CD4-positive, alpha-beta T cell (primary cell): ENCODE measurements at regions not wholly inside any gene's neighbourhood (a gene's known extent, or its start where the extent isn't known, plus 50 kb on each side); places are given as distances from the start of the nearest gene placed in this dataset.

ENCODE experiments used
- ATAC-seq: fragments of 200-7000 bp; cut with Tn5 transposase; one replicate; pipeline ENCODE4 v1.10.0; 2022; ENCODE audit warnings: mild to moderate bottlenecking; ENCODE audit not compliant: poor library complexity
- CTCF ChIA-PET: fragments of 350-600 bp; sonication (Branson Sonifier 250); formaldehyde crosslinking; loops from one replicate; lab custom pipeline; 2021; ENCODE audit warnings: antibody characterized with exemption, inconsistent platforms; lab: Charles Lee
- POLR2A ChIA-PET: fragments of 350-600 bp; sonication (Branson Sonifier 250); formaldehyde crosslinking; loops from one replicate; lab custom pipeline; 2021; ENCODE audit warnings: antibody characterized with exemption, inconsistent platforms; lab: Charles Lee
- DNase-seq, 14 experiments: peaks; one replicate each; pipeline ENCODE4 v3.0.0-alpha.2; 2013 to 2020; ENCODE audit warnings: mixed read lengths in 2 of 14
- H3K27ac ChIP-seq, 2 donors: one replicate each; pipeline versions ENCODE4 v1.5.1 to v1.7.0; 2013; ENCODE audit warnings: low read length in 2 of 2, low read depth in 1 of 2, mild to moderate bottlenecking in 1 of 2
- H3K27me3 ChIP-seq, 2 experiments: 1 replicate in 1 of 2; 2 replicates in 1 of 2; pipeline versions ENCODE4 v1.6.1 to v1.7.0; 2013; ENCODE audit warnings: low read length in 2 of 2, control low read depth in 1 of 2, mild to moderate bottlenecking in 1 of 2, moderate library complexity in 1 of 2; ENCODE audit not compliant: insufficient read depth in 2 of 2, control insufficient read depth in 1 of 2
- H3K36me3 ChIP-seq: one replicate; pipeline ENCODE4 v1.6.1; 2013; ENCODE audit warnings: low read length, control low read depth; ENCODE audit not compliant: insufficient read depth
- H3K4me1 ChIP-seq: one replicate; pipeline ENCODE4 v1.6.1; 2013; ENCODE audit warnings: low read length, control low read depth; ENCODE audit not compliant: insufficient read depth
- H3K4me3 ChIP-seq: one replicate; pipeline ENCODE4 v1.5.1; 2013; ENCODE audit warnings: mild to moderate bottlenecking, low read length, moderate library complexity
- H3K9me3 ChIP-seq, 2 experiments: 1 replicate in 1 of 2; 2 replicates in 1 of 2; pipeline versions ENCODE4 v1.6.1 to v1.7.0; 2013; ENCODE audit warnings: low read length in 2 of 2, mild to moderate bottlenecking in 2 of 2, control low read depth in 1 of 2, moderate library complexity in 1 of 2; ENCODE audit not compliant: control insufficient read depth in 1 of 2, insufficient read depth in 1 of 2
- H3K27ac Mint-ChIP-seq: one replicate; pipeline ENCODE4 v1.8.0; 2020; ENCODE audit warnings: mixed read lengths
- H3K27me3 Mint-ChIP-seq: one replicate; pipeline ENCODE4 v1.8.0; 2021; ENCODE audit warnings: mixed read lengths
- H3K36me3 Mint-ChIP-seq: one replicate; pipeline ENCODE4 v1.8.0; 2021; ENCODE audit warnings: low read depth, mixed read lengths
- H3K4me1 Mint-ChIP-seq: one replicate; pipeline ENCODE4 v1.8.0; 2021; ENCODE audit warnings: low read depth, mixed read lengths
- H3K4me3 Mint-ChIP-seq: one replicate; pipeline ENCODE4 v1.8.0; 2020; ENCODE audit warnings: mild to moderate bottlenecking, mixed read lengths
- H3K9me3 Mint-ChIP-seq: one replicate; pipeline ENCODE4 v1.8.0; 2020; ENCODE audit warnings: mixed read lengths
- intact Hi-C, 2 experiments: fragments of 100-400 bp; cut with DNase I in 1 of 2; cut with micrococcal nuclease in 1 of 2; formaldehyde crosslinking; loops; one replicate each; pipeline versions ENCODE4 v1.15.1 to v1.9.0; 2023 to 2025; cut with DNase I, micrococcal nuclease
- TF ChIP-seq, protein P1 (sequence below): fragments of 200-600 bp; IDR thresholded peaks from one replicate; pipeline ENCODE4 v1.8.0; 2022; ENCODE audit warnings: antibody characterized with exemption, mild to moderate bottlenecking

DNA sequence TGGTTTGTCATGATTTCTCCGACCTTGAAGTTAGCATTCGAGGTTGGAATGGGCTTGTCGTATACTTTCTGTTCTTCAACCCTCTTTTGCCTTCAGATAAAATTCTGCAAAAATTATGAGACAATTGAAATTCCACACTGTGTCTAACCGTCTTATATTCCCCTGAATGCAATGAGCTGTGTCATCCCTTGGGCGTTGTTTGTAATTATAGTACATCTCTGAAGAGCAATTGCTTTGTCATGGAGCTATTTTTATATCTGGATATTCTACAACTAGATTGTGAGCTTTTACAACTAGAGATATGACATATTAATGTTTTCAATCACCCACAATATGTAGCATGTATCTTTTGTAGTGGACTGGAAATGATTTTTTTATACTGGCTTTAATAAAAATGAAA, 631.8 kb upstream of the SLC10A2 start:
- Mint-ChIP-seq H3K36me3 (no peaks in the 10 kb centered on the region), H3K4me1 (no peaks in the 10 kb centered on the region), H3K27me3 (no peaks in the 10 kb centered on the region), H3K27ac (no peak overlapping the region), H3K4me3 (no peak overlapping the region), H3K9me3 (peaks cover 3% of the 10 kb centered on the region)
- CTCF ChIA-PET, result no interaction called here
- TF ChIP-seq, protein P1, sequence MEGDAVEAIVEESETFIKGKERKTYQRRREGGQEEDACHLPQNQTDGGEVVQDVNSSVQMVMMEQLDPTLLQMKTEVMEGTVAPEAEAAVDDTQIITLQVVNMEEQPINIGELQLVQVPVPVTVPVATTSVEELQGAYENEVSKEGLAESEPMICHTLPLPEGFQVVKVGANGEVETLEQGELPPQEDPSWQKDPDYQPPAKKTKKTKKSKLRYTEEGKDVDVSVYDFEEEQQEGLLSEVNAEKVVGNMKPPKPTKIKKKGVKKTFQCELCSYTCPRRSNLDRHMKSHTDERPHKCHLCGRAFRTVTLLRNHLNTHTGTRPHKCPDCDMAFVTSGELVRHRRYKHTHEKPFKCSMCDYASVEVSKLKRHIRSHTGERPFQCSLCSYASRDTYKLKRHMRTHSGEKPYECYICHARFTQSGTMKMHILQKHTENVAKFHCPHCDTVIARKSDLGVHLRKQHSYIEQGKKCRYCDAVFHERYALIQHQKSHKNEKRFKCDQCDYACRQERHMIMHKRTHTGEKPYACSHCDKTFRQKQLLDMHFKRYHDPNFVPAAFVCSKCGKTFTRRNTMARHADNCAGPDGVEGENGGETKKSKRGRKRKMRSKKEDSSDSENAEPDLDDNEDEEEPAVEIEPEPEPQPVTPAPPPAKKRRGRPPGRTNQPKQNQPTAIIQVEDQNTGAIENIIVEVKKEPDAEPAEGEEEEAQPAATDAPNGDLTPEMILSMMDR, result no peak
- no peaks in the 10 kb centered on the region for H3K36me3 ChIP-seq
- POLR2A ChIA-PET, result no interaction called here
- H3K27ac ChIP-seq, result no peak overlapping the region
- H3K9me3 ChIP-seq, result peaks cover 0 to 8% of the 10 kb centered on the region in 2 experiments
- DNase-seq (no peak), ATAC-seq (no peak)
- no peak overlapping the region for H3K4me3 ChIP-seq
- intact Hi-C loops, result no loop called here
- H3K4me1 ChIP-seq, result no peaks in the 10 kb centered on the region
- no peaks in the 10 kb centered on the region for H3K27me3 ChIP-seq

DNA sequence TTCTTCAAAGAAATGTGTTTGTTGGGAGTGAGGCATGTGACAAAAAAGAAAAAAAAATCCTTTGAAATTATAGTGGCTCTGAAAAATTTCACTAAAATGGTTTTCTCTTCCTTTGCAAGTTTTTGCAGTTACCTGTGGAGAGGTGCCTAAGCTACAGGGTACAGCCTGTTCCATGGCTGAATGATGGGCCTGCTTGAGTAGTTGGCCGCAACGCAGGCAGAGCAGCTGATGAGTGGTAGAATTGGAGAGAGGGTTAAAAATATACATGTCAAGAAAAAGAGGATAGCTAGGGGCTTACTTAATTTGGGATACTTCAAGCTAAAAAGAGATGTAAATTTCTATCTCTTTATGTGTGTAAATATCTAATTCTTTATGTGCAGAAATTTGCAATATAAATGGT, 629.1 kb upstream of the SLC10A2 start:
- H3K27me3 ChIP-seq, result no peaks in the 10 kb centered on the region
- H3K4me1 ChIP-seq, result no peaks in the 10 kb centered on the region
- no peak for DNase-seq
- ATAC-seq, result no peak
- no peaks in the 10 kb centered on the region for H3K36me3 ChIP-seq
- H3K27ac ChIP-seq, result no peak overlapping the region
- Mint-ChIP-seq H3K27me3 (no peaks in the 10 kb centered on the region), H3K9me3 (peaks cover 3% of the 10 kb centered on the region), H3K27ac (no peak overlapping the region), H3K36me3 (no peaks in the 10 kb centered on the region), H3K4me3 (no peak overlapping the region), H3K4me1 (no peaks in the 10 kb centered on the region)
- H3K9me3 ChIP-seq, result peaks cover 0 to 8% of the 10 kb centered on the region in 2 experiments
- POLR2A ChIA-PET, result no interaction called here
- no peak overlapping the region for H3K4me3 ChIP-seq
- TF ChIP-seq, protein P1, result no peak
- CTCF ChIA-PET, result no interaction called here
- intact Hi-C loops, result no loop called here

DNA sequence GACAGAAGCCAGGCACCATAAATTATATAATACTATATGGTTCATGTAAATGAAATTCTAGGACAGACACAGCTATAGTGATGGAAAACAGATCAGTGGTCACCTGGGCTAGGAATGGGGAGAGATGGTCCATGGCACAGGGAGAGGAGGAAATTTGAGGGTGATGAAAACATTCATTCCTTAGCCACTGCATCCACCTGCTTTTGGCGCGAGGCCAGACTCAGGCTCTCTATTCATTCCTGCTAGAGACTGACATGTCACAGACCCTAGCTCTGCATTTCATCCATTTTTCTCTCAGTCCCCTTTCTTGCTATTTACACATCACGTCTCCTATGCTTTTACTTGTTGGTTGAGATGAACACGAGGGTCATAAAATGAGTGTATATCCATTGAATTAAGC, 628.3 kb upstream of the SLC10A2 start:
- H3K4me1 ChIP-seq, result no peaks in the 10 kb centered on the region
- ChIA-PET CTCF (no interaction called here), POLR2A (no interaction called here)
- TF ChIP-seq, protein P1, result no peak
- H3K27me3 ChIP-seq, result no peaks in the 10 kb centered on the region
- Mint-ChIP-seq H3K9me3 (peaks cover 3% of the 10 kb centered on the region), H3K27ac (no peak overlapping the region), H3K4me1 (no peaks in the 10 kb centered on the region), H3K4me3 (no peak overlapping the region), H3K27me3 (no peaks in the 10 kb centered on the region), H3K36me3 (no peaks in the 10 kb centered on the region)
- no peaks in the 10 kb centered on the region for H3K36me3 ChIP-seq
- no peak overlapping the region for H3K4me3 ChIP-seq
- DNase-seq (no peak), ATAC-seq (no peak)
- intact Hi-C loops, result no loop called here
- no peak overlapping the region for H3K27ac ChIP-seq
- peaks cover 0 to 8% of the 10 kb centered on the region in 2 experiments for H3K9me3 ChIP-seq
